Kidney (tissue), 13 donors: ENCODE measurements at regions not wholly inside any gene's neighbourhood (a gene's known extent, or its start where the extent isn't known, plus 50 kb on each side); places are given as distances from the start of the nearest gene placed in this dataset.

Source experiments
- DNase-seq, 5 donors: peaks; one replicate each; pipeline ENCODE4 v3.0.0-alpha.2; 2013 to 2020
- FAIRE-seq: peaks from 2 replicates; lab custom pipeline; 2012; peaks lifted over from hg19 to GRCh38; lab: Jason Lieb, UNC
- H3K27ac ChIP-seq, 2 donors: one replicate each; pipeline ENCODE4 v1.7.0; 2013; ENCODE audit warnings: low read depth in 2 of 2, low read length in 2 of 2, inconsistent platforms in 1 of 2
- H3K27me3 ChIP-seq: one replicate; pipeline ENCODE4 v1.7.1; 2013; ENCODE audit warnings: low read length, inconsistent platforms; ENCODE audit not compliant: control insufficient read depth, insufficient read depth
- H3K36me3 ChIP-seq, 3 donors: one replicate each; pipeline versions ENCODE4 v1.7.0 to v1.7.1; 2013; ENCODE audit warnings: low read length in 3 of 3, control low read depth in 1 of 3, inconsistent platforms in 1 of 3; ENCODE audit not compliant: insufficient read depth in 3 of 3, control insufficient read depth in 2 of 3
- H3K4me1 ChIP-seq, 3 donors: one replicate each; pipeline versions ENCODE4 v1.7.0 to v1.7.1; 2013; ENCODE audit warnings: low read length in 3 of 3, inconsistent platforms in 1 of 3, low read depth in 1 of 3; ENCODE audit not compliant: control insufficient read depth in 2 of 3, insufficient read depth in 2 of 3
- H3K4me3 ChIP-seq, 3 donors: one replicate each; pipeline versions ENCODE4 v1.7.0 to v1.8.1; 2013; ENCODE audit warnings: low read length in 3 of 3, control low read depth in 1 of 3, inconsistent platforms in 1 of 3
- H3K9ac ChIP-seq, 3 donors: one replicate each; pipeline versions ENCODE4 v1.7.0 to v1.7.1; 2013; ENCODE audit warnings: low read length in 3 of 3, control low read depth in 1 of 3, inconsistent platforms in 1 of 3
- H3K9me3 ChIP-seq, 3 donors: one replicate each; pipeline versions ENCODE4 v1.7.0 to v1.7.1; 2013; ENCODE audit warnings: low read length in 3 of 3, control low read depth in 1 of 3, inconsistent platforms in 1 of 3; ENCODE audit not compliant: control insufficient read depth in 2 of 3, insufficient read depth in 1 of 3
- intact Hi-C: fragments of 100-400 bp; cut with DNase I; formaldehyde crosslinking; loops from one replicate; pipeline ENCODE4 v1.11.1; 2022
- TF ChIP-seq, protein P1 (sequence below): IDR thresholded peaks from 3 replicates; pipeline ENCODE4 v1.5.1; 2012; ENCODE audit warnings: mild to moderate bottlenecking, moderate library complexity, borderline replicate concordance; ENCODE audit not compliant: insufficient read depth; ENCODE audit errors: extremely low read depth
- donor health status: control.
- donor health status: control.
- donor health status: control.
- donor health status: control.
- donor health status: control.
- donor health status: DM: yes; HTN: yes; CAD: no.
- donor health status: Normal renal cell carcinoma (clear cell type).

DNA sequence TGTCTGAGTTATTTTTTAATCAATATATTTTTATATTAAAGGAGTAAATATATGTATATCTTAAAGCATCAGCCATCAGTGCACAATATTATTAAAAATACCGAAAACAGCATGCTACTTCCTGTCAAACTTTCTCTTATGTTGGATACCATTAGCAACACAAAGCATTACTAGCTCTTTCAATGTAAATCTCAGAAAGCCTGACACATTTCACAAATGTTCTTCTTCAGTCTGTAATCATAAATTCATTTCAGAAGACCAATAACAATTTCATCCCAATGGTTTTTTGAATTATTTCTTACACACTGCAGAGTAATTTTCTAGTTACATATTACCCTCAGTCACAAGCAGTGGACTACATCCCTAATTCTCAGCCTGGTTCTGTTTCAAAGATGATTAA lies 226.9 kb downstream of the LRRK2 start:
- intact Hi-C loops = no loop called here
- FAIRE-seq (no peak), DNase-seq (no peak)
- TF ChIP-seq, protein P1, sequence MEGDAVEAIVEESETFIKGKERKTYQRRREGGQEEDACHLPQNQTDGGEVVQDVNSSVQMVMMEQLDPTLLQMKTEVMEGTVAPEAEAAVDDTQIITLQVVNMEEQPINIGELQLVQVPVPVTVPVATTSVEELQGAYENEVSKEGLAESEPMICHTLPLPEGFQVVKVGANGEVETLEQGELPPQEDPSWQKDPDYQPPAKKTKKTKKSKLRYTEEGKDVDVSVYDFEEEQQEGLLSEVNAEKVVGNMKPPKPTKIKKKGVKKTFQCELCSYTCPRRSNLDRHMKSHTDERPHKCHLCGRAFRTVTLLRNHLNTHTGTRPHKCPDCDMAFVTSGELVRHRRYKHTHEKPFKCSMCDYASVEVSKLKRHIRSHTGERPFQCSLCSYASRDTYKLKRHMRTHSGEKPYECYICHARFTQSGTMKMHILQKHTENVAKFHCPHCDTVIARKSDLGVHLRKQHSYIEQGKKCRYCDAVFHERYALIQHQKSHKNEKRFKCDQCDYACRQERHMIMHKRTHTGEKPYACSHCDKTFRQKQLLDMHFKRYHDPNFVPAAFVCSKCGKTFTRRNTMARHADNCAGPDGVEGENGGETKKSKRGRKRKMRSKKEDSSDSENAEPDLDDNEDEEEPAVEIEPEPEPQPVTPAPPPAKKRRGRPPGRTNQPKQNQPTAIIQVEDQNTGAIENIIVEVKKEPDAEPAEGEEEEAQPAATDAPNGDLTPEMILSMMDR = no peak
- Histone ChIP-seq H3K27me3 (no peaks in the 10 kb centered on the region), H3K9me3 (no peaks in the 10 kb centered on the region), H3K4me1 (no peaks in the 10 kb centered on the region), H3K4me3 (no peak overlapping the region), H3K9ac (no peak overlapping the region), H3K27ac (no peak overlapping the region), H3K36me3 (no peaks in the 10 kb centered on the region)

DNA sequence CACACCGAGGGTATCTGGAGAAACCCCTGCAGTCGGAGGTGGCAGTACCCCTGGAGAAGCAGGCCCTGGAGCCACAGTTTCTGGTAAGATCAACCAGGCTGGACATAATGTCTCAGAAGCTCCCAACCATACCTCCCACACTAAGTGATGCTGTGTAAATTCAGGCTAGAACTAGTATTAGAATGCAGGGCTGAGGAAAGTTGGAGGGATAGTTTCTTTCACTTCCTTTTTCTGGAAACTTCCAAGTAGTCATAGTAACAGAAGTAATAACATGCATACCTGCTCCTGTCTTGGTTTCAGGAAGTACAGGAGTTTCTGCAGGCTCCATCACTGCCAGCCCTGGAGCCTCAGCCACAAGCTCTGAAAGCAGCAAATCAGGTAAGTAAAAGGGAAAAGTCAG lies 228.1 kb upstream of the CNTN1 start:
- FAIRE-seq (no peak), DNase-seq (no peak)
- Histone ChIP-seq H3K27me3 (no peaks in the 10 kb centered on the region), H3K4me3 (no peak overlapping the region), H3K27ac (no peak overlapping the region), H3K9me3 (no peaks in the 10 kb centered on the region), H3K9ac (no peak overlapping the region), H3K36me3 (no peaks in the 10 kb centered on the region), H3K4me1 (no peaks in the 10 kb centered on the region)
- TF ChIP-seq, protein P1 = no peak
- intact Hi-C loops = no loop called here

DNA sequence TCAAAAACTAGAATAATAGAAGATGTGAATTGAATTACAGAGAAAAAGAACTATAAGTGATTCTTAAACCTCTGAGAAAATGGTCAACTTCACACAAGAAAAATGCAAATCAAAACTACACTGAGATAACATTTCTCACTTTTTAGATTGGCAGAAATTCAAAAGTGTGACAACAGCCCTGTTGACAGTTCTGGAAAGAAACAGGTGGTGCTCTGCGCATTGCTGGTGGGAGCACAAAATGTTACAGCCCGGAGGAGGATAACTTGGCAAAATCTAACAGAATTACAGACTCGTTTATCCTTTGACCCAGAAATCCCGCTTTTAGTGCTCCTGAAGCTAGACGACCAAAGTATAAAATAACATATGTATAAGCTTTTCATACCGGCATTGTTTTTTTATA lies 222.5 kb upstream of the CNTN1 start:
- Histone ChIP-seq H3K9me3 (no peaks in the 10 kb centered on the region), H3K36me3 (no peaks in the 10 kb centered on the region), H3K9ac (no peak overlapping the region), H3K4me3 (no peak overlapping the region), H3K27me3 (no peaks in the 10 kb centered on the region), H3K4me1 (no peaks in the 10 kb centered on the region), H3K27ac (no peak overlapping the region)
- FAIRE-seq = no peak
- intact Hi-C loops = no loop called here
- DNase-seq = peak in 1 of 5 donors; percentile 9
- TF ChIP-seq, protein P1 = no peak

DNA sequence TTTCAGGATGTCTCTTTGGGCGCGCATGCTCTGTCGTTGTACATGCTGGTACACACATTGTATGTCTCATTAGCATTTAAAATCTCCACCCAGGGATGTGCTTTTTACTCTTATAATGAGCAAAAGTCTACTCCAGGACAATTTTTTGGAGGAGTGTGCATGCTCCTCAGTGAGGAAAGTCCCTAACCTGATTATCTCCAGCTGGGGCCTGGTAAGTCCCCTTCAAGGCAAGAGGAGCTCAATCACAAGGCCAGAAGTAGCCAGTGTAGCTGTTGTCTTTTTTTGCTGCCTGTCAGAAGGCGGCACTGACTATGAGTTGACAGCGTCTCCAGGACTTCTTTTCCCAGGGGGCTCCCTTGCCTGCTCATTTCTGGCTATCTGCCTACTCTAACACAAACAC lies 218.3 kb upstream of the CNTN1 start:
- no peak for FAIRE-seq
- Histone ChIP-seq H3K36me3 (no peaks in the 10 kb centered on the region), H3K4me3 (no peak overlapping the region), H3K27ac (no peak overlapping the region), H3K27me3 (no peaks in the 10 kb centered on the region), H3K9me3 (no peaks in the 10 kb centered on the region), H3K4me1 (no peaks in the 10 kb centered on the region), H3K9ac (no peak overlapping the region)
- DNase-seq = no peak
- TF ChIP-seq, protein P1 = no peak
- intact Hi-C loops = no loop called here
